HG02678 (cell line): ENCODE measurements at regions not wholly inside any gene's neighbourhood (a gene's known extent, or its start where the extent isn't known, plus 50 kb on each side); places are given as distances from the start of the nearest gene placed in this dataset.
"Not testable (repeated sequence)": the region's sequence is repeated elsewhere in the genome, so short reads cannot be mapped to it uniquely, and the experiment has no call there.

Experiments used
- ATAC-seq: cut with Tn5 transposase; IDR thresholded peaks from one replicate; pipeline ENCODE4 v1.9.1; 2021; ENCODE audit warnings: mild to moderate bottlenecking, moderate library complexity; ENCODE audit not compliant: unreplicated experiment

DNA sequence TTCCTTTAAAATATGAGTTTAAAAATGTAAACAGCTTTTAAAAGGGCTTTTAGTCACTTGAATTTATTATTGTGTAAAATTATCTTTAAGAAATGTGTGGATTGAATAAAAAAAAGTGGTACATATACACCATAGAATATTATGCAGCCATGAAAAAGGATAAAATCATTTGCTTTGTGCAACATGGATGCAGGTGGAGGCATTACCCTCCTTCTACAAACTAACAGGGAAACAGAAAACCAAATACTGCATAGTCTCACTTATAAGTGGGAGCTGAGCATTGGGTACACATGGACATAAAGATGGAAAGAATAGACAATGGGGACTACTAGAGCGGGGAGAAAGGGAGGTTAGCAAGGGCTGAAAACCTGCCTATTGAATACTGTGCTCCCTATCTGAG is 999.3 kb downstream of the SLITRK5 start:
- ATAC-seq, result no peak

DNA sequence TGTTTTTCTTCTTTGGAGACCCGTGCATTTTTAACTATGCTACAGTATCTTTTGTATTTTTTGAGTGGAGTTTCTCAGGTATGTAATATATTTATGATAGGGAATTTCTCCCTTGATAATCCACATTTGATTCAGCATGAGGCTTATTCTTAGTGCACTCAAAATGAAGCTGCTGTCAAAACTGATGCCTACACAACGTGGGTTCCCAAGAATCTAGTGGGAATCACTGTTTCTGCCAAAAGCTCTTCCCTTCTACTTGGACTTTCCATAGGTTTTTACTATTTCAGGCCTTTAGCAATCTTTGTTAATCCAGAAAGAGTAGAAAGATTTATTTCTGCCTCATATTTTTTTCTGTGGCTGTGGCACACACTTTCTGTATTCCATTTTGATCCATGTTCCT is 1003.7 kb downstream of the SLITRK5 start:
- ATAC-seq, result no peak

- no peak for ATAC-seq
Observed at GRCh38 chr13:88675347-88675996, 1004.3 kb downstream of the SLITRK5 start.

GRCh38 chr13:88676016-88676415 is 1004.8 kb downstream of the SLITRK5 start:
- no peak for ATAC-seq

- no peak for ATAC-seq
Observed at GRCh38 chr13:88685459-88685858, 1014.3 kb downstream of the SLITRK5 start.

DNA sequence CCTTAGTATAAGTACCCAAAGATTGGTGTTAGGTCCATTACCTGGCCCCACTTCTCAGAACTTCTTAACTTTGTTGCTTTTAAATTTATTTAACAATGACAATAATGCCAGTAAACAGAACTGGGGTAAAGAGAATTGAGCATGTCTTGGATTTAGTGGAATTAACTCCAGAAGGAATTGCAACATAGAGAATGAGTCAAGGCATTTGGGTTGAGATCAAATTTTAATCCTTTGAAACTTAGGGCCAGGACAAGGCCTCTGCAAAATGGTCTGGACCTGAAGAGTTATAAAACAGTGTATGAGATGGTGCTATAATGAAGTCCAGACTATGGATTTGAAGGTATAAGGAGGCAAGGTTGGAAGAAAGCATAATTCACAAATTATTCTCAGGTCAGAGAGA is 1030.4 kb downstream of the SLITRK5 start:
- ATAC-seq, result no peak

GRCh38 chr13:88704600-88705275 is 1033.6 kb downstream of the SLITRK5 start:
- no peak for ATAC-seq

DNA sequence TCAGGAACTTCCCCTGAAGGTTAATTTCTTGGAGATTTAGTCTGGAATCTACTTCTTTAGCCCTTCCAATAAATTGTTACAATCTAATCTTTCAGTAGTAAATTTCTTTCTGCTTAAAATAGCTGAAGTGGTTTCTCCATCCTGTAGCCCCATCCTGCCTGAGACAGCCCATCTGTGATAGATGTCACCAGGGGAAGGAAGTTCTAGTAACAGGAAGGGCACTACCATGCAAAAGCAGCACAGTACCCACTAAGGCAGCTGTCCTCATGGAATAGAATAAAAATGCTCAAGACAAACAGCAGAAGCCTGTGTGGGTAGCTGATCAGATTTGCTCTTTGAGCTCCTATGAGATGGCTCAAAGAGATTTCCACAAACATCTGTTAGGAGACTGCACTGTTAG is 1036.5 kb downstream of the SLITRK5 start:
- ATAC-seq, result no peak

- no peak for ATAC-seq
Observed at GRCh38 chr13:88717946-88718345, 1046.8 kb downstream of the SLITRK5 start.

DNA sequence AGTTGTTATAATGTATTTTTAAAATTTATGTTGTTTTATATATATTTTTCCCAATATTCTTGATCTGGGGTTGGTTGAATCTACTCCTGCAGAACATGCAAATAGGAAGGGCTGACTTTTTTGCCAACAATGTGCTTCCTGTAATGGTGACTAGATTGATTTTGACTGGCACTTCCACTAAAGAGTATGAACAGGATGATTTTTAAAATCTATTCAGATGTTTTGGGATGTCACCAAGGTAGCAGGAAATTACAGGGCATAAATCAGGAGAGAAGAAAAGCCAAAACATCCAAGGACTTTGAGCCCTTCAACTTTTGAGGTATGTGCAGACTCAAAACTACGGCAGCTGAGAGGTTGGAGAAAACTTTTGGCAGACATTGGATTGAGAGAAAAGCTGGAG is 1047.6 kb downstream of the SLITRK5 start:
- no peak for ATAC-seq

DNA sequence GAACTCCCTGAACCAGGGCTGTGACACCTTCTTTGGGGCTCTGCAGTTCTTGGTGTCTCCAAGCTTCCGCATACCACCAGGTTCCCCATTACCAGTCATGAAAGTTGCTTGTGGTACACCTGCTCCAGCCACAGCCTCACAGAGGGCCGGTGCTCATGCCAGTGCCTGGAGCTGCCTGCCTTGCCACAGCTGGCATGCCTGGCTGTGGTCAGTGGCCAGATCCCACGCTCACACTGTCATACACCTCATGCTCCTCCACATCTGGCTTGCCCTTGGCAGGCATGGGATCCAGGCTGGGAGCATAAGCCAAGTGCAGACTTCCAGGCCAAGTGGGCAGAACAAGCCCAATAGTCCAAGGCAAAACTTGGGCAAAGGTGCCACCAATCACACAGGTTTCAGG is 1054.9 kb downstream of the SLITRK5 start:
- ATAC-seq, result no peak

DNA sequence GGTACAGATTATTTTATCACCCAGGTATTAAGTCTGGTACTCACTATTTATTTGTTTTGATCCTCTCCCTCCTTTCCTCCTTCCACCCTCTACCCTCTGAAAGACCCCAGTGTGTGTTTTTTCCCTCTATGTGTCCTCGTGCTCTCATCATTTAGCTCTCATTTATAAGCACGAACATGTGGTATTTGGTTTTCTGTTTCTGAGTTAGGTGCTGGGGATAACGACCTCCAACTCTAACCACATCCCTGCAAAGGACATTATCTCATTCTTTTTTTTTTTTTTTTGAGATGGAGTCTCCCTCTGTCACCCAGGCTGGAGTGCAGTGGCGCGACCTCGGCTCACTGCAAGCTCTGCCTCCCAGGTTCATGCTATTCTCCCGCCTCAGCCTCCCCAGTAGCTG is 1056.1 kb downstream of the SLITRK5 start:
- not testable (repeated sequence) for ATAC-seq

GRCh38 chr13:88729605-88730004 is 1058.4 kb downstream of the SLITRK5 start:
- ATAC-seq, result no peak

DNA sequence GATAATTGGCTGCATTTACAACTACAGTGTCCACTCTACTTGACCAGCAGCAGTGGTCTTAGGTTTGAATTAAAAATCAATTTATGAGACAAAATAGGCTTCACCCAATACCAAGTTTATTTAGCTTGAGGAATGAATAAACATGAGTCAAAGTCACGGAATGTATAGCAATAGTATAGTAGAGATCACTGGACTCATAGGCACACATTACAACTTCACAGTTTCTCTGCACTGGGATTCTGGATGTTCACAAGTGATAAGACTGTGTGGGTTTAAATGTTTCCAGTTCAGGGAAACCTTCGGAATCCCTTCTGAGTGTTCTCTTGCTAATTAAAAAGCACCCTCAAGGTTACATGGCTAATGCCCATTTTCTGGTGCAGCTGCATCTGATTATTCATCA is 1064.9 kb downstream of the SLITRK5 start:
- no peak for ATAC-seq

- ATAC-seq, result no peak
Observed at GRCh38 chr13:88739195-88739594, 1068.0 kb downstream of the SLITRK5 start.

- no peak for ATAC-seq
Observed at GRCh38 chr13:88744289-88744688, 1073.1 kb downstream of the SLITRK5 start.

DNA sequence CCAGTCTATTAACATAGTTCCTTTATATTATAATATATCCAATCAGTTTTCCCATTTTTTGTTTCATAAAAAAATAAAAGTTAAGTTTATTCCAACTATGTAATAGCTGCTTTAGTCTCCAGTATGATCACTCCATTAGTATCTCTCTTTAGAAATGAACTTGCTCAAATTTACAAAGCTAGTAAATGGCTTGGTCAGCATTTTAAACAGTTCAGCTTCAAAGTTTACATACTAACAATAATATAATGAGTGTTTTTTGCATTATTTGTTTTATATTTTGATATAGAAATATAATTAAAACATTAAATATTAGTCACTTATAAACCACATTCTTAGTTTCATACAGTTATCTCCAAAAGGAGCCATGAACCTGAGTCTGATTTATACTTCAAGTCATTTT is 1073.8 kb downstream of the SLITRK5 start:
- no peak for ATAC-seq

- no peak for ATAC-seq
Observed at GRCh38 chr13:88752041-88752440, 1080.9 kb downstream of the SLITRK5 start.

GRCh38 chr13:88754141-88754540 is 1083.0 kb downstream of the SLITRK5 start:
- no peak for ATAC-seq

- no peak for ATAC-seq
Observed at GRCh38 chr13:88761145-88761544, 1090.0 kb downstream of the SLITRK5 start.

- ATAC-seq, result no peak
Observed at GRCh38 chr13:88764103-88764502, 1092.9 kb downstream of the SLITRK5 start.

- ATAC-seq, result no peak
Observed at GRCh38 chr13:88800505-88800904, 1129.3 kb downstream of the SLITRK5 start.

DNA sequence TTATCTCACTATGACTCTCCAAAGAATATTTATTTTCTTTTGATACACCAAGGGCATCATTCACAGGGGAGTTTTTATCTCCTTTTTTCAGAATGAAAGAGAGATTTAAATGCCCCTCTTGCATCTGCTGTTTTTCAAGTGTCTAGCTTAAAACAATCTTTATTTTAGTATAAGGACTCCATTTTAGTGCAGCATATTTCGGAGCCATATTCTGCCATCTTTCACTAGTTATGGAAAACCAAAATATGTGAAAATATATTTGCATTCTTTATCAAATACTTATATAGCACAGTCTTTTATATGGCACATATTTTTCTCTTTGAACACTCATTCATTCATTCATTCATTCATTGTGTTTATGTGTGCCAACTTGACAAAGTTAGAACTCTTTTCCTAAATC is 1130.2 kb downstream of the SLITRK5 start:
- no peak for ATAC-seq
